Epithelial cell of esophagus (primary cell): ENCODE measurements at regions not wholly inside any gene's neighbourhood (a gene's known extent, or its start where the extent isn't known, plus 50 kb on each side); places are given as distances from the start of the nearest gene placed in this dataset.

ENCODE experiments used
- DNase-seq: peaks from one replicate; pipeline ENCODE4 v3.0.0; 2010; ENCODE audit warnings: low read depth
- H3K4me3 ChIP-seq: 2 replicates; pipeline ENCODE4 v1.5.1; 2011; ENCODE audit warnings: mild to moderate bottlenecking, low read length, control low read depth
- TF ChIP-seq, protein P1 (sequence below): IDR thresholded peaks from 2 replicates; pipeline ENCODE4 v1.5.1; 2011; ENCODE audit warnings: low read depth, mild to moderate bottlenecking, low read length, control low read depth, inconsistent platforms; ENCODE audit not compliant: insufficient read depth; ENCODE audit errors: missing control alignments

DNA sequence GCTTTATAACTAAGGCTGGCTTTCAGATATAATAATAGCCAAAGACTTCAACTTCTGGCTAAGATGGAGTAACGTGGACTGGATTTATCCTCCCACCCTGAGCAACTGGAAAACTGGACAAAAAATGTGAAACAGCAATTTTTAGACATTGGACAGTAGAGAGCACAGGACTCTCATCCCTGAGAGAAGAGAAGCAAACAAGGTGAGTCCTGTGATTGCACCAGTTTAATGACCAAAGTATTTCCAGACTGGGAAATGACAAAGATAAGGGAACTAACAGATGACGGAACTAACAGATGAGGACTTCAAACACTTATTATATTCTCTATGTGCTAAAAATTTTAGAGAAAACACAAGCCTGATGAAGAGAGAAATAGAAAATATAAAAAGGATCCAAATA lies 175.7 kb upstream of the SLC25A13 start:
- H3K4me3 ChIP-seq, result no peak overlapping the region
- no peak for DNase-seq
- TF ChIP-seq, protein P1, sequence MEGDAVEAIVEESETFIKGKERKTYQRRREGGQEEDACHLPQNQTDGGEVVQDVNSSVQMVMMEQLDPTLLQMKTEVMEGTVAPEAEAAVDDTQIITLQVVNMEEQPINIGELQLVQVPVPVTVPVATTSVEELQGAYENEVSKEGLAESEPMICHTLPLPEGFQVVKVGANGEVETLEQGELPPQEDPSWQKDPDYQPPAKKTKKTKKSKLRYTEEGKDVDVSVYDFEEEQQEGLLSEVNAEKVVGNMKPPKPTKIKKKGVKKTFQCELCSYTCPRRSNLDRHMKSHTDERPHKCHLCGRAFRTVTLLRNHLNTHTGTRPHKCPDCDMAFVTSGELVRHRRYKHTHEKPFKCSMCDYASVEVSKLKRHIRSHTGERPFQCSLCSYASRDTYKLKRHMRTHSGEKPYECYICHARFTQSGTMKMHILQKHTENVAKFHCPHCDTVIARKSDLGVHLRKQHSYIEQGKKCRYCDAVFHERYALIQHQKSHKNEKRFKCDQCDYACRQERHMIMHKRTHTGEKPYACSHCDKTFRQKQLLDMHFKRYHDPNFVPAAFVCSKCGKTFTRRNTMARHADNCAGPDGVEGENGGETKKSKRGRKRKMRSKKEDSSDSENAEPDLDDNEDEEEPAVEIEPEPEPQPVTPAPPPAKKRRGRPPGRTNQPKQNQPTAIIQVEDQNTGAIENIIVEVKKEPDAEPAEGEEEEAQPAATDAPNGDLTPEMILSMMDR, result no peak

DNA sequence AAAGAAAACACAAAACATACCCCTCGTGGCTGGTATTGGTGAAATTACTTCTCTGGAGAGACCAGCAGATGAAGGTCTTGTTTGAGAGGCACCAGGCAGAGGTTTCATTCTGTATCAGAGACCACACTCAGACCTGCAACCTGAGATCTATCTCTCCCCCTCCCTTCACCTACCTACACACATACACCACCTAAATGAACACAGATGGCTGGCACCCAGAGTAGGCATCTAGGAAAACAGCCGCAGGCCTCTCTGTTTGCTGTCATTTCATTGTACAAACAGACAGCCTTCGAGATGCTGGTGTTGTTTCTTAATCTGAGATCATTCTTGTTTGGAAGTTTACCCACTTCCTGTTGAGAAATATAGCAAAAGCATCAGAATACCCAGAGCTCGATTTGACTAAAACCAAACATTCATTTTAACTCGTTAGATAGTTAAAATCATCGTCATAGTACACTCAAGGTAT lies 173.9 kb upstream of the SLC25A13 start:
- H3K4me3 ChIP-seq, result no peak overlapping the region
- TF ChIP-seq, protein P1, result no peak
- DNase-seq, result peak; percentile 43

DNA sequence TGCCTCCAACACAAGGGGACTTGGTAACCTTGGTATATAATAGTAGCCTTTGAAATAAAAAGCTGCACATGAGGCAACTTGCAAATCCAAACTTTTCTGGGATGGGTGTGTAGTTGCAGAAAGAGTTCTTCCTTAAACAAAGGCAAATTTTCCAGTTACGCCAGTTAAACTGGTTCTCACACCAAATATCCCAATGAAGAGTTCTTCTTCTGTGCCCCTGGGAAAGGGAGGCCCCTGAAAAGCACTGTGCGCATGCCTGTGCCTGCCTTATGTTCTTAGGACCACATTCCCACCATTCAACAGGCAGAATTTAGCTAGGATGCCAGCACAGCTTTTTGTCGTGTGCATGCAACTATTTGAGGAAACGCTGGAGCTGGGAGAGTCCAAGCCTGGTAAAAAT lies 164.8 kb upstream of the SLC25A13 start:
- TF ChIP-seq, protein P1, result no peak
- peak; percentile 80 for DNase-seq
- no peak overlapping the region for H3K4me3 ChIP-seq

DNA sequence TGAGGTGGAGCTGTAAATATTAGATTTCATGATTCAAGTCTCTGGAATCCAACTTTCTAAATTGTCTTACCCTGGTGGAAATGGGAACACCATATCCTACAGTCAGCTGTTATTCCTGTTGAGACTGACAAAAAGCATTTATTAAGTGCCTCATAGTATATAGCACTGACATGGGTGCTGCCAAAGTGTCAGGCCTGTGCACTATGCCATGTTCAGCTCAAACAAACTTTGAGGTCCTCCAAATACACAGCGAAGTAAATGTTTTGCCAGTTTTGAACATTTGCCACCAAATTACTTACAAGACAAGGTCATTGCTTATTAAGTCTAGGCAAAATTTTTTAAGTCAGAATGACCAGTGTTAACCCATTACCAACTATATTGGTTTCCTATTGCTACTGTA lies 162.9 kb upstream of the SLC25A13 start:
- no peak for DNase-seq
- H3K4me3 ChIP-seq, result no peak overlapping the region
- TF ChIP-seq, protein P1, result no peak

DNA sequence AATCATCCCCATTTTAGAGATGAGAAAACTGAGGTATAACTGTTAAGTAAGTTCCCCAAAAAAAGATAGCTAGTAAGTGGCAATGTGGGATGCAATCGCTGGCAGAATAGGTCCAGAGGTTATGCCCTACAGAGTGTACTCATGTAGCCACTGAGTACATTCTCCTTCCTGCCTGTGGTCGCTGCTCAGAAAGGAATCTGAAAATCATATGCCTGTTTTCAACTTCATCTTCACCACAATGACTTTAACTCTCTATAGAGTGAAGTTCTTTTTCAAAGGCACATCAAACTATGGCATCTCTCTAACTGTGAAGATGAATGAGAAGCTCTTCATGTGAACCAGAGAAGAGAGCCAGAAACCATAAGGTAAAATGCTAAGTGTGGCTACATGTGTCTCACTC lies 162.2 kb upstream of the SLC25A13 start:
- no peak for DNase-seq
- no peak overlapping the region for H3K4me3 ChIP-seq
- TF ChIP-seq, protein P1, result no peak

DNA sequence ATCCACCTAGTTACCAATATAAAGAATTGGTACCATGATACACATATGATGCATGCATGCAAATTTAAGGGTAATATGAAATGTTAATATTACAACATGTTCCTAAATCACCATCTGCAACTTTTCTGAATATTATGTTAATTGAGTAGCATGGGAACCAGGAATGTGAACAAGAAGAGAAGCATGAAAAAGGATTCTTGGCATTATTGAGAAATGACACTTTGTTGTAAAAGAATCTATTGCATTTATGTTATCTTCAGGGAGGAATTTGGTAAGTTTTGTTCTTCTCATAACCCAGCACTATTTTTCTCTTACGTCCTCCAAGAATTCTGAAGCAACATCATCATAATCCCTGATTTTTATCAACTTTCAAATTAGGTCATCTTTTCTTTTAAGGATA lies 159.9 kb upstream of the SLC25A13 start:
- TF ChIP-seq, protein P1, result no peak
- DNase-seq, result no peak
- H3K4me3 ChIP-seq, result no peak overlapping the region

DNA sequence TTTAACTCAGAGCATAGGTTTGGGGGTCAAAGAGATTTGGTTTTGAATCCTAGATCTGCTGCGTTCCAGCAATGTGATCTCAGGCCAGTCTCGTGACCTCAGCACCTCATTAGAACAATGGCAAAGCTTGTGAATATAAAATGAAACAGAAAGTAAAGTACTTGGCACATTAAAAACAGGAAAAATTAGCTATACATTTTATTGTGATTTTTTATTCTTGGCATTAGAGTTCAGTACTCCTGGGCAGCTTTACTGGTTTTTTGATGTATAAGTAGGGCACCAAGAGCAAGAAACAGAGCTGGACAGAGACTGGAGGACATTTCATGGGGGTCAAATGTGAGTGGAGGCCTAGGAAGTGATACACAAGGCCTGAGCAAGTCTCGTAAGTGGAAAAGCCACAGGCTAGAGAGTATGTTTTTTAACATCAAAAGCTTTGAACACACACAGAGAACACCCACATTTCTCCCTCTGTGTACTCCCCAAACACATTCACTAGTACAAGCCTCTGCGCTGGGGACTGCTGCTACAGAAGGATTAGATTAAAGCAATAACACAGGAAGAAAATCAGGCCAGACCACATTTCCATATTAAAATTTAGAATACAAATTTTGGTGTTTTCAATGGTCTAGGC lies 157.2 kb upstream of the SLC25A13 start:
- no peak overlapping the region for H3K4me3 ChIP-seq
- no peak for DNase-seq
- TF ChIP-seq, protein P1, result no peak
